Activated effector memory CD4-positive, alpha-beta T cell treated with anti-CD3 and anti-CD28 coated beads, Interleukin-2, amount 50 U/mL, for 16 hours (primary cell): ENCODE measurements at regions not wholly inside any gene's neighbourhood (a gene's known extent, or its start where the extent isn't known, plus 50 kb on each side); places are given as distances from the start of the nearest gene placed in this dataset.

Experiments
- DNase-seq: peaks from one replicate; pipeline ENCODE4 v3.0.0-alpha.2; 2020

DNA sequence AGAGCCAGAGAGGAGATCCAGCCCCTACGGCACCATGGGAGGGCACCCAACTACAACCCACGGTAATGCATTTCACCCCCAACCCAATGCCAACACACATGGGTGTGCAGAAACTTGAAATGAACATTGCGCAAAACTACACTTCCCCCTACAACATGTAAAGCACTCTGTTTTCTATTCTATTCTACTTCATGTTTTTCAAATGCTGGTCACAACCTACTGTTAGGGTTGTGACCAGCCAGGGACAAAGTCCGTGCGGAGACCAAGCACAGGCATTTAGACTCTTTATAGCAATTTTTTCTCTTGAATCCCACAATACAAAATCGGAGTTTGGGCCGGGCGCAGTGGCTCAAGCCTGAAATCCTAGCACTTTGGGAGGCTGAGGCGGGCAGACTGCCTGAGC, 90.6 kb downstream of the MRPL14 start:
- DNase-seq: peak; percentile 16

DNA sequence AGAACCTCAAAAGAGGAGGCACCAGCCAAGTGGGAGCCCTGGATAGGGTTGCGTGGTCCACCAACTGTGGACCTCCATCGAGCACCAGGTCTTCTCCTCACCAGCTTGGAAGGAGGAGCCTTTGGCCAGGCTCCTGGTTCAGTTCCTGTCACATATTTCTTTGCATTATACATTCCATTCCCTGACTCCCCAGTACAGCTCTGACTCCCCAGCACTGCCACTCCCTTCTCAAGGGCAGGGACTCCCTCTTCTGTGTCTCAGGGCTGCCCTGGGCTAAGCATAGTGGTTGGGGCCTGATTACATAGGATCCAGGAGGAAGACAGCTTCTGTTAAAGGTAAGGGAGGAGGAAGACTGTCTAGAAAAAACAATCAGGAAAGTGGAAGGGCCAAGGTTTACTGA, 91.1 kb downstream of the MRPL14 start:
- no peak for DNase-seq

GRCh38 chr6:44035621-44036020, 91.6 kb downstream of the MRPL14 start:
- no peak for DNase-seq

DNA sequence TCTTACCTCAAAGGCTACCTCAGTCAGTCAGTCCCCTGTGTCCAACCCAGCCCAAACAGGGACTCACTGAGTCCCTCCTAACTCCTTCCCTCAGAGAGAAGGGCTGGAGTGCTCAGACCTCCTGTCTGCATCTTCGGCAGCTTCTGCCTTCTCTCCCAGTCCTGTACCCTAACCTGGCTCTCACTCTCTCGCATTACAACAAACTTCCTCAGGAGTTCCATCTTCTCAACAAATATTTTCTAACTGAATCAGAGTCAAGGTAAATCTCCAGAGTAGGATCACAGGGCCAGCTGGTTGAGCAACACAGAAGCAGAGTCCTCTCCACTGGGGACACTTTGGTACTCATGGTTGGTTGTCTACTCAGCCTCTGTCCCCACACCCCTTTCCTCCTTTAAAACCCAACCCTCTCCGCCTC, 92.3 kb downstream of the MRPL14 start:
- peak; percentile 30 for DNase-seq

- DNase-seq: peak; percentile 54
These were observed 92.8 kb downstream of the MRPL14 start for GRCh38 chr6:44034391-44034861.

- DNase-seq: peak; percentile 41
These were observed 96.3 kb downstream of the MRPL14 start for GRCh38 chr6:44030812-44031454.

- peak; percentile 45 for DNase-seq
These were observed 97.6 kb downstream of the MRPL14 start for GRCh38 chr6:44029444-44030185.

DNA sequence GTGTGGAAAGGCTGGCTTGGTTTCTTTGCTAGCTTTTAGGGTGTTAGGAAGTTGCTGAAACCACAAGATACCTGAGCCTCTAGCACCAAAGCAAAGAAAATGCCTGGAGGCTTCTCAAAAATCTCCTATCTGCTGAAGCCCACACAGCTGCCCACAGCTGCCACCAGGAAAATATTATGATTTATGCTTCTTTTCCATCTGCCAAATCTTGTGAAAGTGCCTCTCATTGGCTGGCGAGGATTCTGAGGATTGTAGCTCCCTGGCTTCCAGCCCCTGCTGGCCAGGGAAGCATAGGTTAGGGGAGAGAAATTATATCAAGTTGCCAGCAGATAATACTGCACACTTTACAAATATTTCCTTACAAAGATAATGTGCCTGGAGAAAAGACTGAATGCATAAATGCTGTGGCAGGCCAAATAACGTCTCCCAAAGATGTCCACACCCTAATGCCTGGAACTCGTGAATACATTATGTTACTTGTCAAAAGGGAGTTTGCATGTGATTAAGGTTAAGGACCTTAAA, 98.4 kb downstream of the MRPL14 start:
- peak; percentile 19 for DNase-seq

DNA sequence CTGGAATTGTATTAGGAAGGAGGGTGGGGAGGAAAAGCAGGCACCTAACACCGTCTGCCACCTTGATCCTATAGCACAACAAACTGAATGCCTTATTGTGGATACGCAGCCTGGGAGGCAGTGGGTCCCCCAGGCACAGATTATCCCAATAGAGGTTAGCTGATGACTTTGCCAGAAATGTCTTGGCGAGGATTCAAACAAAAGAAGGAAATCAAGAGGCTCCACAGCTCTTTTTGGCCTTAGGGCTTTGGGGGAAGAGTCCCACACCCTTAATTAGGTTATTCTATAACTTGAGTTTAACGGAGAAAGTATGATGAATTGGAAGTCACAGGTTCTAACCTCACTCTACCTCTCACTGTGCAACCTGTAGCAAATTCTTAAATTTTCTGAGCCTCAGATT, 102.0 kb downstream of the MRPL14 start:
- peak; percentile 19 for DNase-seq

DNA sequence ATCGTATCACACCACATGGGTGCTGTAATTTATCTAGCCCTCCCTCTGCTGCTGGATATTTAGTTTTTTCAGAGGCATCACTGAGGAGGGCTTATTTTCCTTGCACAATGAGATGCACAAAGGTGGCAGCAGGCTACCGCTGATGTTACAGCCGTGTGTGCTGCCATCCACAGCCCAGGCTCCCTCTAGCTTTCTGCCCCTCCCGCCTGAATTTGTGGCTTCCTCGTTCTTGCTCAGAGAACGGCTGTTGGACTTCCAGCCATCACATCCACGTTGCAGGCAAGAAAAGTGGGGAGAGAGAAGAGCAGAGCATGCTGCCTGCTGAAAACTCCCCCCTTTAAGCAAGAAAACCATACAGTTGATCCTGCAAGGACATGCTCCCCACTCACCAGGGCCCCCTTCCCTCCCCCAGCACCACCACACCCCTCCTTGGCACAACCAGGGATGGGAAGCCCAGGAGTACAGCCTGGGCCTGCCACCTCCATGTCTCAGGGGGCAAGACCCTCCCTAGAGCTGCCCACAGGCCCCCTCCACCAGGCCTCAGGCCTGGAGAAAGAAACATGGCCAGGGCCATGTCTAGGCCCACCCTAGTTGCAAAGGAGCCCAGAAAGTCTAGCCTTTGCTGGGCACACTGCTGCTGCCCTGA, 102.6 kb downstream of the MRPL14 start:
- DNase-seq: peak; percentile 30

- DNase-seq: peak; percentile 48
These were observed 103.4 kb downstream of the MRPL14 start for GRCh38 chr6:44023586-44024454.

DNA sequence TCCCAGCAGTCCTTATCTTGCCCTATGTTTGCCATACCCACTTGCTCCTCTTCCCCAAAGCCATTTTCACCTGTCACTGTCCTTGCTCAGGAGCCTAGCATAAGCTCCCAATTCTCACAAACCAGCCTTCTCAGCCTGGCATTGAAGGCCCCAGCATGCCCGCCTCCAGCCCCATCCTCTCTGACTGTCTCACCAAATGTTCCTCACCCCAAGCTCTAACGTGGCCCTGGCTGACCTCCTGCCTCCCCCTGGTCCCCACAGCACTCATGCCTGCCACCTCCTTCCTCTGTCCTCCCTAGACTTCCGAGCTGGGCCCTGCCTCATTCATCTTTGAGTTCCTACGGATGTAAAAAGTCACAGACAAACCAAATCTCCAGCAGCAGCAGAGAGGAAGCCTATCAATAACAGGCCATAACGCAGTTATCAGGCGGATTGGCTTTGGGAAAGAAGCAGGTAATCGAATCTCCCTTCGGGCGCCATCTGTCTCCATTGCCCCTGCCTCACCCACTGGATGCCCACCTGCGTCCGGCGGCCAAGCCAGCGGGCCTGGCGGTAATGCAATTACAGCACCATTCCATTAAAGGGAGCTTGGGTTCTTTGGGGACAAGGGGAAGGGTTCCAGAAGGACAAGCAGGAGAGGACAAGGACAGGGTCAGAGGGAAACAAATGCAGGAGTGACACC, 104.4 kb downstream of the MRPL14 start:
- DNase-seq: peak; percentile 45

DNA sequence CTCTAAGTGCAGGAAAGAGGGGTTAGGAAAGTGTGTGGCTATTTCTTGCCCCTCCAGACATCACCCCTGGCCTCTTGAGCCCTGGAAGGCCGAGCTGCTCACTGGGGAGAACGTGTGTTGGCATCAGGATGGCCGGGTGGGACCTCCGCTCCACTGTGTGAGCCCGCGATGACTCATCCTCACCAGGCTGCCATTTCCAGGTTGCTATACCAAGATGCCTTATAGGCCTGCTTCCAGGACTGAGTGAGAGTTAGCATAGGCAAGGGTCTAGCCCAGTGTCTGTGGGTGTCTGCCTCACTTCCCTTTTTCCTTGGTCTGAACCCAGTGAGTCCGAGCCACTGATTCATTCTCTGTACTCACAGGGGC, 105.0 kb downstream of the MRPL14 start:
- peak; percentile 46 for DNase-seq

- DNase-seq: peak; percentile 30
These were observed 105.5 kb downstream of the MRPL14 start for GRCh38 chr6:44021589-44022295.

DNA sequence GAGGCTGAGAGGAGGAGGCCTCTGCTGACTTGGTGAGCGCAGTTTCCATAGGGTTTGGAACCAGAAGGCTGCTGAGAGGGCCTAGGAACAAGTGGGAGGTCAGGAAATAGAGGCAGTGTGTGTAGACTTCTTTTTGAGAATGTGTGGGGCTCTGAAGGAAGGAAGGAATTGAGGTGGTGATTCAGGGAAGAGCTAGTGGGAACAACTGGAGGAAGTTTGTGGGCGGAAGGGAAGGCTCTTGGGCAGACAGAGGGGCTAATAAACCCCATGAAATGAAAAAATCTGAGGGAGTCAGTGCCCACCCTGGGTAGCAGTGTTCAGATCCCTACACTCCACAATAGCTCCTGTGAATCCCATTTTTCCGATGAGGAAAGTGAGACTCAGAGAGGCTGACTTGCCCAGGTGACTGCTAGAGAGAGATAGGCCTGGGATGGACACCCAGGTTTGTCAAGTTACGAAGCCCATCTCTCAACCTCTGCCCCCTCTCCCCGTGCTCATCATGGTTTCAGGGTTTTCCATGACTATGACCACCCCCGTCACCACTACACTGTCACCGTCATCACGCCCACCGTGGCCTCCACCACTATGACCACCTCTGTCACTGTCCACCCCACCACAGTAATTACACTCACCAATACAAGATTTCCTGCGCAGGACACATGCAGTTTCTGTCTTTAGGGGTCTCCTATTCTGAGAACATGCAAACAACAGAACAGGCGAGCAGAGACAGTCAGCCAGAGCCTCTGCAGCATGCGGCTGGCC, 106.4 kb downstream of the MRPL14 start:
- DNase-seq: peak; percentile 22

DNA sequence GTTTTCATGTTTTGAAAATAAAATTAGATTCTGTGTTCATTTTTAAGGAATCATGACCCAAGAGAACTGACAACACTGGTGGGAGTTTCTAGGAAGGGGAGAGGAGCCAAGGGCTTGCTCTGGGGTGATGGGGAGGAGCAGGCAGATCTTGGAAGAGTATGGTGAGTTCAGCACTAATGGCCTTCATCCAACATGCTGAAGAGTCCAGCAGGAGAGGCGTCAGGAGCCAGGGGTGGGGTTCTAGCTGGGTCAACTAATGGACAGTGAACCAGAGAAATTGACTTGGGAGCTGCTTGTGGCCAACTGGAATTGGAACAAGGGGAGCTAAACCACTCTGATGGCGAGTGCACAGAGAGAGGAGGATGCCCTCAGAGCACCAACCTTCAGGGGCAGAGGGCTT, 107.1 kb downstream of the MRPL14 start:
- peak; percentile 57 for DNase-seq

- peak; percentile 8 for DNase-seq
These were observed 109.9 kb downstream of the MRPL14 start for GRCh38 chr6:44017307-44017706.

- peak; percentile 12 for DNase-seq
These were observed 111.0 kb downstream of the MRPL14 start for GRCh38 chr6:44016131-44016870.

GRCh38 chr6:44012078-44012493, 115.2 kb downstream of the MRPL14 start:
- peak; percentile 44 for DNase-seq
